Kidney epithelial cell (primary cell): ENCODE measurements at regions not wholly inside any gene's neighbourhood (a gene's known extent, or its start where the extent isn't known, plus 50 kb on each side); places are given as distances from the start of the nearest gene placed in this dataset.

Source experiments
- DNase-seq: peaks from one replicate; pipeline ENCODE4 v3.0.0-alpha.2; 2010; ENCODE audit warnings: low read depth
- H3K27me3 ChIP-seq: 2 replicates; pipeline ENCODE4 v1.6.0; 2011; ENCODE audit warnings: low read length; ENCODE audit not compliant: control insufficient read depth, insufficient read depth
- H3K36me3 ChIP-seq: 2 replicates; pipeline ENCODE4 v1.5.1; 2011; ENCODE audit warnings: low read length; ENCODE audit not compliant: control insufficient read depth, insufficient read depth
- H3K4me3 ChIP-seq: 2 replicates; pipeline ENCODE4 v1.5.1; 2011; ENCODE audit warnings: low read depth, mild to moderate bottlenecking, control low read depth, low read length
- CTCF ChIP-seq: IDR thresholded peaks from 2 replicates; pipeline ENCODE4 v1.5.1; 2011; ENCODE audit warnings: mild to moderate bottlenecking, moderate library complexity, low read length, control low read depth, inconsistent platforms; ENCODE audit not compliant: insufficient read depth, poor library complexity, severe bottlenecking

DNA sequence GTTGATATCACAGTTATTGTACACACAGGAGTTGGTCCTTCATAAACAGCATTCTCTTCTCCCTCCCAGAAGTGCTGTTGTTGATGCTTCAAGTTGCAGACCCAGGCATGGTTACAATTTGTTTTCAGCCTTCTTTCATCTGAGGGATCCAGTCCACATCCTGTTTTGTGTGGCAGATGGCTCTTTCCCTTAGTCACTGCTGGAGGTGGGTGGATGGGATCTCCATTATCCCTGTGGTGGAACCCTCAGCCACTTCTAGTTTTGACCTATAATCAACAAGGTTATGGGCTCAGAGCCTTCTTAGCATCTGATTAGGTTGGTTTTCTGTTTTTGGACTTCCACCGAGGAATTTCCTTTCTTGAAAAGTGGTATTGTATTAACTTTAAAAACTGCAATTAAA lies 214.2 kb downstream of the SH2D4B start:
- DNase-seq: no peak
- Histone ChIP-seq H3K4me3 (no peak overlapping the region), H3K36me3 (no peaks in the 10 kb centered on the region), H3K27me3 (no peaks in the 10 kb centered on the region)
- no peak for TF ChIP-seq CTCF

DNA sequence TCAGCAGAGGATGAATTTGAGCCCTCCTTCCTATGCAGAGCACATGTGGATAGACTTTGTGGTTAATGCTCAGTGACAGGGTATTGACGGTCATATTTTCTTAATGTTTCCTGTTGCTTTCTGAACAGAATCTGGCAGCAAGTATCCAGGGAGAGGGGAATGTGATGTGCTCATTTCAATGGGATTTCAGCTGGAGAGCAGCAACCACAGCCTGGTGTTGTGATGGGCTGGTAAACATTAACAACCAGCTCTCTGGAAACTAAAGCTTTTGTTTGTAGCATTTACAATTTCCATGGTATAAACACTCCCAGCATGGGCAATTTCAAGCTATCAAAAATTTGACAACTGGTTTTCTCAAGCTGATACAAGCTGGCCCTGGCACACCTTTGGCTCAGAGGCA lies 215.9 kb downstream of the SH2D4B start:
- no peak overlapping the region for H3K4me3 ChIP-seq
- no peaks in the 10 kb centered on the region for H3K27me3 ChIP-seq
- H3K36me3 ChIP-seq: no peaks in the 10 kb centered on the region
- TF ChIP-seq CTCF: no peak
- DNase-seq: no peak

DNA sequence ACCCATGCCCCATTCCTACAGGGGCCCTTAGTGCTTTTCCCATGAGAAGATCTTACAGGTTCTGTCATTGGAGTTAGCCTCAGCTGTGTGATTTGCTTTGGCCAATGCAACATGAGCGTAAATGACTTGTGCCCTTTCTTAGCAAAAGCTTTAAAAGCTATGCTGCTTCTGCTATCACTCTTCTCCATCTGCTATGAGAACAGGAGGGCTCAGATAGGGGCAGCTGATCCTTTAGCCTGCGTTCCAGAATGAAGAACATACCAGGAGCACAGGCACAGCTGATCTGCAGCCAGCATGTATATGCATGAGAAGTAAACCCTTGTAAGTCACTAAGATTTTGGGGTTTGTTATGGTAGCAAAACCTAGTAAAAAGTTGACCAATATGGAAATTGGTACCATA lies 218.2 kb downstream of the SH2D4B start:
- no peak overlapping the region for H3K4me3 ChIP-seq
- H3K27me3 ChIP-seq: no peaks in the 10 kb centered on the region
- no peak for DNase-seq
- H3K36me3 ChIP-seq: no peaks in the 10 kb centered on the region
- no peak for TF ChIP-seq CTCF

DNA sequence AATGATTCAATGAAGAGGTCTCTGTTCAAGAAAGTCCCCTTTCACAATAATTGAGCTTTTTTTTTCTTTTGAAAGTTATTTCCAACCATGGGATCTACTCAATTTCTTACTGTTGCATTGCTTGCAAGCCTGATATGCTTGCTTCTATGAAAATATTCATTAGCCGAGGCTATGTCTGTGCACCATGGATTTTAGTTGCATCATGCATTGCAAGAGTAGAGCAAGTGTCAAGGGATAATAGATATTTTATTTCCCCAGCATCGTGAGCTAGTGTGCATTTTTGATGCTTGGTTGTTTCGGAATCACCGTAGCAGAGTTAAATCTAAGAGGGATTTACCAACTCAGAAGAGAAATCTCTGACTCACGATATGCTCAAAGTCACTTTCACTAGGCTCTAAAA lies 222.0 kb downstream of the SH2D4B start:
- no peak for DNase-seq
- Histone ChIP-seq H3K4me3 (no peak overlapping the region), H3K27me3 (no peaks in the 10 kb centered on the region), H3K36me3 (no peaks in the 10 kb centered on the region)
- no peak for TF ChIP-seq CTCF

DNA sequence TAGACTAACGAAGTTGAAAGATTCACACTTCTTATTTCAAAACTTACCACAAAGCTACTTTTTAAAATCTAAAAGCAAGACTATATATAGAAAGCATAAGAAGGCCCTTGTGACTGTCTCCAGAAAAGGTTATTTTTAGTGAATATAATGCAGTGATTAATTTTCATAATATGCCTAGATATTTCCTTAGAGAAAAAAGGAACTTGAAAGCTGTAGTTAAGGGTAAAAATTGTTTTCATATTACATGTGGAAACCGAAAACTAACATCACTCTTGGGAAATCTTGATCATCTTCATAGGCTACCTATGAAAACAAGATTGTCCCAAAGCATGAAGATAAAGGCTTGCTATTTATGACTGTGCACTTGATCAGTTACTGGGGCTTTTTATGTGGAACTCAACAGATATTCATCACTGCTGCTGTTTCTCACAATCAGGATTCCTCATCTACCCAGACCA lies 223.2 kb downstream of the SH2D4B start:
- Histone ChIP-seq H3K4me3 (no peak overlapping the region), H3K27me3 (no peaks in the 10 kb centered on the region), H3K36me3 (no peaks in the 10 kb centered on the region)
- no peak for TF ChIP-seq CTCF
- no peak for DNase-seq

GRCh38 chr10:80767963-80768362 lies 230.3 kb downstream of the SH2D4B start:
- no peak overlapping the region for H3K4me3 ChIP-seq
- no peak for TF ChIP-seq CTCF
- DNase-seq: no peak
- H3K27me3 ChIP-seq: no peaks in the 10 kb centered on the region
- no peaks in the 10 kb centered on the region for H3K36me3 ChIP-seq
